ENCODE measurements at regions not wholly inside any gene's neighbourhood (a gene's known extent, or its start where the extent isn't known, plus 50 kb on each side); places are given as distances from the start of the nearest gene placed in this dataset.
"Not testable (repeated sequence)": the region's sequence is repeated elsewhere in the genome, so short reads cannot be mapped to it uniquely, and the experiment has no call there.

DNA sequence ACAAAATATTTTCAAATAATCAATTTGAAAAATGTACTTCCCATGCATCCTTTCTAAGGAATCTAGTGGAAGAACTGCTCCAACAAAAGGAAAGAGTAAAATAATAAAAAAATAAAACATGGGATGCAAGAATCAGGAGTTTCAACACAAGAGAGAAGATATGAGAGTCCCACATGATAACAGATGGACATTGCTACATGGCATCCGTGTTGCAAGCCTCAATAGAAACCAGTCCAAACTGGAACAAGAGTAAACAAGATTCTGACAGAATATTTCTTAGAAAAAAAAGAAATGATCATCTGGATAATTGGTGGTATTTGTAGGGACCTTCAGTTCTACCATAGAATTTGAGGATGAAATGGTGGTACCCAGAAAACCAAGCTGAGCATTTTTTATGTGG is 186.8 kb downstream of the FRK start:
- in situ Hi-C loops (cut with MboI; ENCODE audit: low pct_unique_long_range_greater_than_20kb, low sequenced_read_pairs, unreplicated experiment): no loop called here
- TF ChIP-seq, protein P1, sequence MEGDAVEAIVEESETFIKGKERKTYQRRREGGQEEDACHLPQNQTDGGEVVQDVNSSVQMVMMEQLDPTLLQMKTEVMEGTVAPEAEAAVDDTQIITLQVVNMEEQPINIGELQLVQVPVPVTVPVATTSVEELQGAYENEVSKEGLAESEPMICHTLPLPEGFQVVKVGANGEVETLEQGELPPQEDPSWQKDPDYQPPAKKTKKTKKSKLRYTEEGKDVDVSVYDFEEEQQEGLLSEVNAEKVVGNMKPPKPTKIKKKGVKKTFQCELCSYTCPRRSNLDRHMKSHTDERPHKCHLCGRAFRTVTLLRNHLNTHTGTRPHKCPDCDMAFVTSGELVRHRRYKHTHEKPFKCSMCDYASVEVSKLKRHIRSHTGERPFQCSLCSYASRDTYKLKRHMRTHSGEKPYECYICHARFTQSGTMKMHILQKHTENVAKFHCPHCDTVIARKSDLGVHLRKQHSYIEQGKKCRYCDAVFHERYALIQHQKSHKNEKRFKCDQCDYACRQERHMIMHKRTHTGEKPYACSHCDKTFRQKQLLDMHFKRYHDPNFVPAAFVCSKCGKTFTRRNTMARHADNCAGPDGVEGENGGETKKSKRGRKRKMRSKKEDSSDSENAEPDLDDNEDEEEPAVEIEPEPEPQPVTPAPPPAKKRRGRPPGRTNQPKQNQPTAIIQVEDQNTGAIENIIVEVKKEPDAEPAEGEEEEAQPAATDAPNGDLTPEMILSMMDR (IDR thresholded peaks at IDR 0.05; ENCODE audit: extremely low read depth, insufficient read depth, missing control alignments): no peak
- DNase-seq (ENCODE audit: low spot score): no peak

DNA sequence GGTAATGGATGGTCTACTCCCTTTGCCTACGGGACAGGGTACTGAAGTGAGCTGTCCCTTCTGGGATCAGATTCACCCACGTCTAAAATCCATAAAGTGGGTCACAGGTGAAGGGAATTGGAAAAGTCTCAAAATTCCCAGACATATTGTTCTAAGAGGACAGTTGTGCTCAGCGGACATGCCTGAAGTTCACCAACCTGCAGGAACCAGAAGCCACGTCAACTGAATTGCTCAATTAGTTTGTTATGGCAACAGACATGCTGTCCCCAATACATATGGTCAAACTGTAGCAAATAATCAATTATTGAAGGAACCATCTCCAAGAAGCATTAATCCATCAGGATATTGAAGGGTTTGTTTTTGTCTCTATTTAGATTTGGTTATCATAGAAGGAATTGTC is 190.2 kb downstream of the FRK start:
- TF ChIP-seq, protein P1 (IDR thresholded peaks at IDR 0.05; ENCODE audit: extremely low read depth, insufficient read depth, missing control alignments): no peak
- DNase-seq (ENCODE audit: low spot score): no peak
- in situ Hi-C loops (cut with MboI; ENCODE audit: low pct_unique_long_range_greater_than_20kb, low sequenced_read_pairs, unreplicated experiment): no loop called here

DNA sequence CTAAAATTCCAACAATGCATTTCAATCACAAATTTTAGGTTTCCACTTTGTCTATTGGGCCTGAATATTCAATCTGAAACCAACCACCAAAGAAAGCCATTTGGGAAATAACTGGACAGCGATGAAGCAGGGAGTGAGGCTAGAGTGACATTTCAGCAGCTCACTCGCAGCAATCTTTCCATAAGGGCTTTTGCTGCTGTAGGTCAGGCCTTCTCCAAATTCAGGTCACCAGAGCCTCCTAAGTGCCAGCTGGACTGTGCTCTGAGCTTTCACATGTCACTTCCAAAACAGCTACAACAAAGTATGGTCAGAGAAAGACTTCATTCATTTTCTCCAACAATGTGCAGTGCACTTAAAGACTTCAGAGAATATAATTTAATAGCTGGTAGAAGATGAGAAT is 194.8 kb downstream of the FRK start:
- in situ Hi-C loops (cut with MboI; ENCODE audit: low pct_unique_long_range_greater_than_20kb, low sequenced_read_pairs, unreplicated experiment): no loop called here
- TF ChIP-seq, protein P1 (IDR thresholded peaks at IDR 0.05; ENCODE audit: extremely low read depth, insufficient read depth, missing control alignments): no peak
- no peak for DNase-seq (ENCODE audit: low spot score)

DNA sequence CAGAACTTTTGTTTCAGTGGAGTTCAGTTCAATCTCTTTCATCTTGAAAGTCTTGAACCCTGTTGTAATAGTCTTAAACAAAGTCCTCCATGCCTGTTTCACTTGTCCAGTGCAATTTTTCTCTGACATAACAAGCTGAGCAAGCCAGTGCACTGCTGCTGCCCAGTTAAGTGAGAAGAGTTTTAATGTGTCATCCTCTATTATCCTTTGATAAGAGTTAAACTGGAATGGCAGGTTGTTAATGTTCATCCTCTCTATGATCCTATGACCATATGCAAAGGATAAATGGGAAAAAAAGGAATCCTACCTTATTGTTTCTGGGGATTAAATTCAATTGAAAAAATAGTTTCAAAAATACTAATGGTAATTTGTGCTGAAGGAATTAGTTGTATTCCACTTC is 197.5 kb downstream of the FRK start:
- in situ Hi-C loops (cut with MboI; ENCODE audit: low pct_unique_long_range_greater_than_20kb, low sequenced_read_pairs, unreplicated experiment): no loop called here
- TF ChIP-seq, protein P1 (IDR thresholded peaks at IDR 0.05; ENCODE audit: extremely low read depth, insufficient read depth, missing control alignments): no peak
- DNase-seq (ENCODE audit: low spot score): no peak

DNA sequence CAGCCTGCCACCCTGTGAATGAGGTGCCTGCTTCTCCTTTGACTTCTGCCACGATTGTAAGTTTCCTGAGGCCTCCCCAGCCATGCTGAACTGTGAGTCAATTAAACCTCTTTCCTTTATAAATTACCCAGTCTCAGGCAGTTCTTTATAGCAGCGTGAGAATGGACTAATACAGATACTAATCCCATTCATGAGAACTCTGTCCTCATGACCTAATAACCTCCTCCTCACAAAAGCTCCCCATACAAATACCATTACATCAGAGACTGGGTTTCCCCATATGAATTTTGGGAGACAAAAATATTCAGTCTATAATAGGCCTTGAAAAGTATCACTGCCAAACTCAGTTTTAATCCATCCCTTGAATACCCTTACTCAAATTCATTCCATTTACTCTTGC is 199.0 kb downstream of the FRK start:
- in situ Hi-C loops (cut with MboI; ENCODE audit: low pct_unique_long_range_greater_than_20kb, low sequenced_read_pairs, unreplicated experiment); DNase-seq (ENCODE audit: low spot score): not testable (repeated sequence)

GRCh38 chr6:115859577-115859976 is 201.1 kb downstream of the FRK start:
- in situ Hi-C loops (cut with MboI; ENCODE audit: low pct_unique_long_range_greater_than_20kb, low sequenced_read_pairs, unreplicated experiment); DNase-seq (ENCODE audit: low spot score): not testable (repeated sequence)

- TF ChIP-seq, protein P1 (IDR thresholded peaks at IDR 0.05; ENCODE audit: extremely low read depth, insufficient read depth, missing control alignments): no peak
- DNase-seq (ENCODE audit: low spot score): no peak
- in situ Hi-C loops (cut with MboI; ENCODE audit: low pct_unique_long_range_greater_than_20kb, low sequenced_read_pairs, unreplicated experiment): no loop called here
Measured at GRCh38 chr6:115854866-115855665, 205.6 kb downstream of the FRK start.

- DNase-seq (ENCODE audit: low spot score): no peak
- TF ChIP-seq, protein P1 (IDR thresholded peaks at IDR 0.05; ENCODE audit: extremely low read depth, insufficient read depth, missing control alignments): no peak
- in situ Hi-C loops (cut with MboI; ENCODE audit: low pct_unique_long_range_greater_than_20kb, low sequenced_read_pairs, unreplicated experiment): no loop called here
Measured at GRCh38 chr6:115847671-115848070, 213.0 kb downstream of the FRK start.

Measured in GM13977 (cell line).